H1 (cell line): ENCODE measurements at regions not wholly inside any gene's neighbourhood (a gene's known extent, or its start where the extent isn't known, plus 50 kb on each side); places are given as distances from the start of the nearest gene placed in this dataset.

ENCODE experiments used
- CTCF ChIA-PET: fragments of 300-600 bp; sonication (Branson Sonifier 250); formaldehyde crosslinking; loops from one replicate; lab custom pipeline; 2021; ENCODE audit not compliant: partially characterized antibody; lab: Charles Lee
- POLR2A ChIA-PET: fragments of 300-600 bp; sonication (Branson Sonifier 250); formaldehyde crosslinking; loops from one replicate; lab custom pipeline; 2021; ENCODE audit warnings: inconsistent platforms; ENCODE audit not compliant: partially characterized antibody; lab: Charles Lee
- DNase-seq, 2 experiments: peaks; one replicate each; pipeline versions ENCODE4 v3.0.0 to v3.0.0-alpha.2; 2010 to 2022; ENCODE audit warnings: low spot score in 2 of 2, low read depth in 1 of 2, mixed read lengths in 1 of 2
- FAIRE-seq: peaks from 2 replicates; lab custom pipeline; 2011; peaks lifted over from hg19 to GRCh38; lab: Jason Lieb, UNC
- H2AFZ ChIP-seq: 2 replicates; pipeline ENCODE4 v1.8.1; 2012; ENCODE audit warnings: low read length, inconsistent platforms
- H2AK5ac ChIP-seq: 2 replicates; pipeline ENCODE4 v1.6.1; 2013; ENCODE audit warnings: low read depth, low read length
- H2BK120ac ChIP-seq: replicated peaks from 2 replicates; pipeline ENCODE3; 2013; ENCODE audit warnings: low read depth, low read length, inconsistent platforms
- H2BK12ac ChIP-seq: 2 replicates; pipeline ENCODE4 v1.6.1; 2013; ENCODE audit warnings: low read depth, low read length
- H2BK15ac ChIP-seq: 2 replicates; pipeline ENCODE4 v1.6.1; 2013; ENCODE audit warnings: low read length
- H2BK20ac ChIP-seq: 2 replicates; pipeline ENCODE4 v1.6.1; 2013; ENCODE audit warnings: low read length
- H2BK5ac ChIP-seq: 2 replicates; pipeline ENCODE4 v1.6.1; 2013; ENCODE audit warnings: low read depth, low read length
- H3K14ac ChIP-seq: 2 replicates; pipeline ENCODE4 v1.6.1; 2013; ENCODE audit warnings: inconsistent platforms; ENCODE audit not compliant: insufficient read length
- H3K18ac ChIP-seq: 2 replicates; pipeline ENCODE4 v1.6.1; 2013; ENCODE audit warnings: low read length; ENCODE audit errors: extremely low read depth
- H3K23ac ChIP-seq: 2 replicates; pipeline ENCODE4 v1.6.1; 2013; ENCODE audit warnings: inconsistent platforms; ENCODE audit not compliant: insufficient read length
- H3K23me2 ChIP-seq: 2 replicates; pipeline ENCODE4 v1.6.1; 2013; ENCODE audit warnings: low read depth, low read length
- H3K27ac ChIP-seq: 2 replicates; pipeline ENCODE4 v1.6.1; 2011; ENCODE audit warnings: low read depth, low read length, inconsistent platforms
- H3K27me3 ChIP-seq, 4 experiments: replicated peaks in 1 of 4; 1 replicate in 1 of 4; 2 replicates in 3 of 4; pipeline versions ENCODE4 v1.6.1 to v1.8.1; 2011 to 2013; ENCODE audit warnings: low read length in 3 of 4, mild to moderate bottlenecking in 3 of 4, inconsistent platforms in 2 of 4, mixed read lengths in 2 of 4, moderate library complexity in 1 of 4; ENCODE audit not compliant: control insufficient read depth in 3 of 4, insufficient read depth in 3 of 4; ENCODE audit errors: extremely low read depth in 1 of 4
- H3K36me3 ChIP-seq, 4 experiments: 2 replicates each; pipeline versions ENCODE4 v1.6.1 to v1.8.1; 2011 to 2013; ENCODE audit warnings: mild to moderate bottlenecking in 4 of 4, low read length in 3 of 4, moderate library complexity in 2 of 4, control low read depth in 1 of 4, inconsistent platforms in 1 of 4; ENCODE audit not compliant: insufficient read depth in 4 of 4, control insufficient read depth in 2 of 4
- H3K4ac ChIP-seq: replicated peaks from 2 replicates; pipeline ENCODE3; 2013; ENCODE audit warnings: low read length, low read depth, mixed read lengths, inconsistent platforms; ENCODE audit not compliant: insufficient read length
- H3K4me1 ChIP-seq, 4 experiments: replicated peaks in 1 of 4; 1 replicate in 1 of 4; 2 replicates in 3 of 4; pipeline versions ENCODE4 v1.6.1 to v1.8.1; 2011 to 2013; ENCODE audit warnings: low read length in 3 of 4, inconsistent platforms in 2 of 4, mixed read lengths in 1 of 4; ENCODE audit not compliant: insufficient read depth in 4 of 4, control insufficient read depth in 3 of 4
- H3K4me2 ChIP-seq, 2 experiments: 2 replicates each; pipeline versions ENCODE4 v1.6.1 to v1.8.1; 2011 to 2013; ENCODE audit warnings: low read depth in 2 of 2, low read length in 2 of 2, control low read depth in 1 of 2, inconsistent platforms in 1 of 2, mild to moderate bottlenecking in 1 of 2; ENCODE audit not compliant: insufficient read depth in 1 of 2
- H3K4me3 ChIP-seq, 4 experiments: fragments of 200-600, 300-600 bp in 1 of 4; sonication (generic), shearing (Covaris generic), sonication (Bioruptor Twin) in 1 of 4; 2 replicates each; pipeline versions ENCODE4 v1.5.1 to v1.8.1; 2011 to 2016; ENCODE audit warnings: low read length in 4 of 4, low read depth in 3 of 4, control low read depth in 2 of 4, inconsistent platforms in 2 of 4, mild to moderate bottlenecking in 2 of 4, mixed read lengths in 1 of 4, moderate library complexity in 1 of 4; ENCODE audit not compliant: insufficient read depth in 2 of 4; ENCODE audit errors: extremely low read depth in 1 of 4
- H3K56ac ChIP-seq: replicated peaks from 2 replicates; pipeline ENCODE3; 2013; ENCODE audit warnings: low read depth, mild to moderate bottlenecking, mixed read lengths, low read length, inconsistent platforms; ENCODE audit not compliant: insufficient read length
- H3K79me1 ChIP-seq: 2 replicates; pipeline ENCODE4 v1.6.1; 2013; ENCODE audit warnings: low read depth, low read length, control low read depth
- H3K79me2 ChIP-seq, 2 experiments: 2 replicates each; pipeline versions ENCODE4 v1.6.1 to v1.8.1; 2012 to 2013; ENCODE audit warnings: low read length in 2 of 2, mild to moderate bottlenecking in 2 of 2, inconsistent platforms in 1 of 2; ENCODE audit not compliant: insufficient read depth in 2 of 2, control insufficient read depth in 1 of 2
- H3K9ac ChIP-seq, 4 experiments: replicated peaks in 1 of 4; 1 replicate in 1 of 4; 2 replicates in 3 of 4; pipeline versions ENCODE4 v1.6.1 to v1.8.1; 2011 to 2013; ENCODE audit warnings: low read depth in 3 of 4, low read length in 3 of 4, control low read depth in 2 of 4, mild to moderate bottlenecking in 2 of 4, moderate library complexity in 2 of 4, inconsistent platforms in 1 of 4; ENCODE audit errors: extremely low read depth in 1 of 4
- H3K9me3 ChIP-seq, 2 experiments: 2 replicates each; pipeline versions ENCODE4 v1.6.1 to v1.8.1; 2012 to 2013; ENCODE audit warnings: mild to moderate bottlenecking in 2 of 2, moderate library complexity in 2 of 2, control low read depth in 1 of 2, inconsistent platforms in 1 of 2, low read depth in 1 of 2, low read length in 1 of 2, mixed read lengths in 1 of 2; ENCODE audit not compliant: insufficient read depth in 2 of 2
- H4K20me1 ChIP-seq, 2 experiments: replicated peaks in 1 of 2; 2 replicates each; pipeline versions ENCODE3 to v1.8.1; 2011 to 2013; ENCODE audit warnings: inconsistent platforms in 2 of 2, low read length in 2 of 2, mild to moderate bottlenecking in 1 of 2; ENCODE audit not compliant: insufficient read depth in 2 of 2, control insufficient read depth in 1 of 2
- H4K5ac ChIP-seq: 2 replicates; pipeline ENCODE4 v1.6.1; 2013; ENCODE audit warnings: low read length, low read depth, mixed read lengths, inconsistent platforms; ENCODE audit not compliant: insufficient read length
- H4K8ac ChIP-seq: 2 replicates; pipeline ENCODE4 v1.8.0; 2013; ENCODE audit warnings: mild to moderate bottlenecking, moderate library complexity, low read length, inconsistent platforms; ENCODE audit not compliant: insufficient read depth; ENCODE audit errors: extremely low read depth
- H4K91ac ChIP-seq: replicated peaks from 2 replicates; pipeline ENCODE3; 2013; ENCODE audit warnings: low read length, mixed read lengths, inconsistent platforms; ENCODE audit not compliant: insufficient read length
- SUZ12 ChIP-seq: fragments of 200-600 bp; sonication (generic); IDR thresholded peaks from 2 replicates; pipeline ENCODE4 v1.6.1; 2012; ENCODE audit warnings: mild to moderate bottlenecking, inconsistent platforms, low read length, moderate library complexity, mixed read lengths
- ZNF274 ChIP-seq: IDR thresholded peaks from 2 replicates; pipeline ENCODE4 v1.7.0; 2012; ENCODE audit warnings: low read length, borderline replicate concordance; ENCODE audit errors: extremely low read depth
- WGBS, 2 experiments: shearing (Covaris generic) in 1 of 2; methylation state at CpG; one replicate each; pipeline versions ENCODE4 v1.1.6 to v1.1.7; 2013 to 2015; ENCODE audit warnings: low lambda C conversion rate in 2 of 2, mixed read lengths in 2 of 2, inconsistent platforms in 1 of 2, low coverage in 1 of 2, missing lambda C conversion rate in 1 of 2; ENCODE audit not compliant: insufficient replicate concordance in 2 of 2, insufficient coverage in 1 of 2, insufficient read length in 1 of 2; ENCODE audit errors: extremely low coverage in 1 of 2, missing lambda C conversion rate in 1 of 2; 5-methylcytosine and 5-hydroxymethylcytosine counted together

- no peak overlapping the region for H2BK120ac ChIP-seq
- 85% methylated on average over 3 of the region's 3 CpGs; no CpG with 5 or more reads in 1 of the 2 experiments for WGBS, 2 experiments
- H2AFZ ChIP-seq = no peak overlapping the region
- no peaks in the 10 kb centered on the region for H3K4me1 ChIP-seq
- H3K27me3 ChIP-seq = no peaks in the 10 kb centered on the region; a peak in 1 of 7 replicates
- H3K36me3 ChIP-seq = no peaks in the 10 kb centered on the region
- H3K4me2 ChIP-seq = no peak overlapping the region
- peaks cover 0 to 2% of the 10 kb centered on the region in 2 experiments for H4K20me1 ChIP-seq
- H3K56ac ChIP-seq = no peak overlapping the region
- no peak overlapping the region for H3K14ac ChIP-seq
- no peak overlapping the region for H2BK20ac ChIP-seq
- no peaks in the 10 kb centered on the region for H3K79me1 ChIP-seq
- H3K9ac ChIP-seq = no peak overlapping the region
- no peak overlapping the region for H2AK5ac ChIP-seq
- no peak overlapping the region for H2BK5ac ChIP-seq
- CTCF ChIA-PET = interaction anchor here (0.9 to 8.1 kb wide), 2 partner anchors 151 to 240 kb away, joined by 3 to 125 read pairs; no protein-coding TSS in a partner anchor
- DNase-seq (no peak), FAIRE-seq (no peak)
- no peak overlapping the region for H2BK15ac ChIP-seq
- no peak overlapping the region for H2BK12ac ChIP-seq
- POLR2A ChIA-PET = no interaction called here
- no peaks in the 10 kb centered on the region for H3K79me2 ChIP-seq
- H3K23ac ChIP-seq = no peak overlapping the region
- H4K91ac ChIP-seq = no peak overlapping the region
- no peak overlapping the region for H3K4ac ChIP-seq
- H3K4me3 ChIP-seq = no peak overlapping the region
- no peak overlapping the region for H4K8ac ChIP-seq
- no peaks in the 10 kb centered on the region for H3K9me3 ChIP-seq
- TF ChIP-seq ZNF274 = no peak
- TF ChIP-seq SUZ12 = no peak
- no peak overlapping the region for H3K18ac ChIP-seq
- H3K27ac ChIP-seq = no peak overlapping the region
- H4K5ac ChIP-seq = no peak overlapping the region
- no peaks in the 10 kb centered on the region for H3K23me2 ChIP-seq
These were observed 90.1 kb upstream of the ANKRD1 start for GRCh38 chr10:91010952-91011351.
